Activated T-helper 1 cell treated with Interleukin-2 at 50 U/mL for 16 hours (primary cell): ENCODE measurements at regions not wholly inside any gene's neighbourhood (a gene's known extent, or its start where the extent isn't known, plus 50 kb on each side); places are given as distances from the start of the nearest gene placed in this dataset.
A peak's percentile ranks its signal among the peaks of the same experiment; 100 is the strongest.

Source experiments
- DNase-seq: peaks from one replicate; pipeline ENCODE4 v3.0.0-alpha.2; 2020; ENCODE audit warnings: low read depth

- DNase-seq = no peak
These were observed 97.8 kb downstream of the ZNF674 start for GRCh38 chrX:46447384-46447783.

- peak; percentile 72 for DNase-seq
These were observed 98.4 kb downstream of the ZNF674 start for GRCh38 chrX:46446727-46447378.

DNA sequence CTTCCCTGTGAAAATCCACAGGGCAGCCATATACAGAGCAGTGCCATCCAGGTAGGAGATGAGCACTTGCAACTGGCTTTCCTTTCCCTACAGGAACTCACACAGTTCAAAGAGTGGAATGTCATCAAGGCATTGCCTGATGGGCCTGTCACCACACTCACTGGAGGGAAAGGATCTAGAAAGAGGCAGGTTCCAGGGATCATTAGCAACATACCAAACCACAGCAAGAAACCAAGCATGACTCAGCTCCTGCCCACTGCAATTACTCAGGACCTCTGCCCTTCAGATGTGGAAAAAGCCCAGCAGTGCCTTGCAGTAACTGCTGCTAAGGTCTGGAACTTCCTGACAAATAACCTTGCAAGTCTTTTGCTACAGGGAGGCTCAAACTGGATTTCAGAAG lies 101.2 kb downstream of the ZNF674 start:
- DNase-seq = no peak

DNA sequence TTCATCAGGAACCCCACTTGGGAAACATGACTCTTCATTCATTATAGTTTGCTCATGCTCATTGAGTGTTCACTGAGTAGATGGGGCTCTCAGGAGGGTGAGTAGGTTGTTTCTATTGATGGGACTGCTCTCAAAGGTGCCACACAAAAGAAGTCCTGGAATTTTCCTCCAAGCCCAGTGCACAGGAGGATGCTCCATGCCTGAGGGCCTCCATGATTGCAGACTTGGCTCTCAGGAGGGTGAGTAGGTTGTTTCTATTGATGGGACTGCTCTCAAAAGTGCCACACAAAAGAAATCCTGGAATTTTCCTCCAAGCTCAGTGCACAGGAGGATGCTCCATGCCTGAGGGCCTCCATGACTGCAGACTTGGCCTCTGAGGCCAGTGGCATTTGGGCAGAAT lies 108.5 kb downstream of the ZNF674 start:
- DNase-seq = no peak

DNA sequence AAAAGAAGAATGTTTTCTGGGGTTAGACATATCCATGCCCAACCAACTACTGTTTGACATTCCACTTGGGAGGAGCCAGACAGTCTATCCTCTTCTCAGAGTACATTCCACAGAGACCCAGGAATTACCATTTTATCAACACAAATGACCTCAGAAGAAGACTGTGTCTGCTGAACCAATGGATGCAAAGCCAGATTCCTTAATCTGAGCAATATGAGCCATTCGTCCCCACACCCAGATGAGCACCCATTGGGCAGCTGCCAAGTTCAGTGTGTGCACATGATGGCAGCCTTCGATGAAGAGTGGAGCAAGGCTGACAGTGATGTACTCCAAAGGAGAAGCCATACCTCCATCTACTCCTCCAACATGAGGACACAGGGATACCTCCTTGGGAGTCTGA lies 111.3 kb downstream of the ZNF674 start:
- no peak for DNase-seq

GRCh38 chrX:46408553-46409407 lies 136.4 kb downstream of the ZNF674 start:
- DNase-seq = peak; percentile 20

GRCh38 chrX:46407753-46408130 lies 137.5 kb downstream of the ZNF674 start:
- DNase-seq = no peak

DNA sequence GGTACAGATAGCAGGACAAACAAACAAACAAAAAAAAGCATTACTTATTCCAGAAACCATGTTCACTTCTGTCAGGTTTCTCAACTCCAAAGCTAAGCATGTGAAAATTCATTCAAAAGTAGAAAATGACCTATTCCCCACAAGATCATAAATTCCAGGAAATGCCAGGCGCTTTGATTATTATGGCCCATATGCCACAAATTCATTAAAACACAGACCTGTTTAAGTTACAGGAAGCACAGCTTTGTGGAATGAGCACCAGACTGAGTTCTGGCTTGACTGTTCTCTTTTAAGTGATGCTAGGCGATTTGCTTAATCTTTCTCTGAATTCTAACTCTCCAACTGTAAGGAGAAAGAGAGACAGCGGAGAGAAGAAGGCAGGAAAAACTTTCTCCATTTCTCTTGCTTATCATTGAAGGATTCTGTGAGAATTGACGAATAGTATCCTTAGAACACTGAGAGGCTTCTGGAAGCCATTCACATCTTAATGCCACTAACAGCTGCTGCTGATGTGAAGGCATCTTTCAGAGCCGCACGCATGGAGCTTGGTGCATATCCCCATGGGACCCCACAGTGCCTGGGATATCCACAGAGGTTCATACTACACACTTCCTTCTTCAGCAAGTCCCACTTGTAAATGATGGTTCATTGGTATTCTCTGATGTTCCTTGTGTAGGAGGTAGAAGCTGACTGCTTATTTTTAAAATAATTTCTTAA lies 138.0 kb downstream of the ZNF674 start:
- DNase-seq = no peak

DNA sequence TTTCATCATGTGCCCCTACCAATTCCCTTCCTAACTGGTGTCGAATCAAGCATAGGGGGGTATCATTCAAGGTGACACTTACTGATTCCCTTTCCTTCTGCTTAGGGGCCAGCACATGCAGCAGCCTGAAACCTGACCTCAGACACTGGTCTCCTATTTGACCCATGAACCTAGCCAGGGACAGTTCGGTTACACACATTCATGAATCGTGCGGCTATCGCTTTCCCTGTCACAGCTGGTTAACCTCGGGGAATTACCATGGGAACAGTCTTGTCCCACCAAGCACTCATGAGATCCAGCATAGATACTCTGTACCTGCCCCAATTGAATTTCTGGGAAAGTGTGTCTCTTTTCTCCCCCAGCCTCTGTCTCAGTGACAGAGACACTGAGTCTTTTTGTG lies 140.4 kb downstream of the ZNF674 start:
- no peak for DNase-seq

- DNase-seq = no peak
These were observed 144.4 kb downstream of the ZNF674 start for GRCh38 chrX:46400530-46401443.

- DNase-seq = no peak
These were observed 146.3 kb downstream of the ZNF674 start for GRCh38 chrX:46398874-46399273.

GRCh38 chrX:46398126-46398525 lies 147.1 kb downstream of the ZNF674 start:
- DNase-seq = no peak

- no peak for DNase-seq
These were observed 158.7 kb downstream of the ZNF674 start for GRCh38 chrX:46386511-46386910.

DNA sequence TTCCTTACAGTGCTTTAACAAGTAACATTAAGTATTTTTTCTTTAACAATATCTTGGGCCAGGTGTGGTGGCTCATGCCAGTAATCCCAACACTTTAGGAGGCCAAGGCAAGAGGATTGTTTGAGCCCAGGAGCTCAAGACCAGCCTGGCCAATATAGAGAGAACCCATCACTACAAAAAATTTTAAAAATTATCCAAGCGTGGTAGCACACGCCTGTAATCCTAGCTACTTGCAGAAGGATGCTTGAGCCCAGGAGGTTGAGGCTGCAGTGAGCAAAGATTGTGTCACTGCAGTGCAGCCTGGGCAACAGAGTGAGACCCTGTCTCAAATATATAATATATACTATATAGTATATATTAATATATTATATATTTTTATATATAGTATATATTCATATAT lies 162.2 kb downstream of the ZNF674 start:
- DNase-seq = no peak

- DNase-seq = no peak
These were observed 162.6 kb downstream of the ZNF674 start for GRCh38 chrX:46382595-46382994.

- no peak for DNase-seq
These were observed 163.6 kb downstream of the ZNF674 start for GRCh38 chrX:46381630-46382029.

DNA sequence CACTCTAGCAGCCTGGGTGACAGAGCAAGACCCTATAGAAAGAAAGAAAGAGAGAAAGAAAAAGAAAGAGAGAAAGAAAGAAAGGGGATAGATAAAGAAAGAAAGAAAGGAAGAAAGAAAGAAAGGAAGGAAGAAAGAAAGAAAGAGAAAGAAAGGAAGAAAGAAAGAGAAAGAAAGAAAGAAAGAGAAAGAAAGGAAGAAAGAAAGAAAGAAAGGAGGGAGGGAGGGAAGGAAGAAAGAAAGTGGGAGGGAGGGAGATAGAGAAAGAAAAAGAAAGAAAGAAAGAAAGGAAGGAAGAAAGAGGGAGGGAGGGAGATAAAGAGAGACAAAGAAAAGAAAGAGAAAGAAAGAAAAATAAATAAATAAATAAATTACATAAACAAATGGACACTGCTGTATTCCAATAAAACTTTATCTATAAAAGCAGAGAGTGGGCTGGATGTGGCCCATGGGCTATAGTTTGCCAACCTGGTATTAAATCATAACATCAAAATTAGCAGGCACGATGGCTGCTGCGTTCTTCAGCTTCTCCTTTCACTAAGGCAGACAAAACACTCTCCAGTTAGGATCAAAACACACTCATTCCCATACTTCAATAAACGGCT lies 165.0 kb downstream of the ZNF674 start:
- no peak for DNase-seq

- no peak for DNase-seq
These were observed 168.9 kb downstream of the ZNF674 start for GRCh38 chrX:46376246-46376885.

DNA sequence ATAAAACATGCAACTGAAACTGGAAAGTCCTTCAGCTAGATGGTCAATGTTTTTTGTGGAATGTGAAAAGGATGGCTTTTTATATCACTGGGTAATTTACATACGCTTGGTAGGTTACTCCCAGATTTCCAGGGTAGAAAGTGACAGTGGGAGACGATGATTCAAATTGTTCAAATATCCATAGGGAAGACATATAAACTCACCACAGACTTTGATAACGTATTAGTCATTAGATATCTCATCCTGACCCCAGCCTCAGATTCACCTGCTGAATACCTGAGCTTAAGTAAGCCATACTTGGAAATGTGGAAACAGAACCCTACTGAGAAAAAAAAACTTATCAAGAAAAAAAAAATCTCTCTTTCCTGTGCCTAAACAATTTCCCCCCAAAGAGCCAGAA lies 169.4 kb downstream of the ZNF674 start:
- no peak for DNase-seq

DNA sequence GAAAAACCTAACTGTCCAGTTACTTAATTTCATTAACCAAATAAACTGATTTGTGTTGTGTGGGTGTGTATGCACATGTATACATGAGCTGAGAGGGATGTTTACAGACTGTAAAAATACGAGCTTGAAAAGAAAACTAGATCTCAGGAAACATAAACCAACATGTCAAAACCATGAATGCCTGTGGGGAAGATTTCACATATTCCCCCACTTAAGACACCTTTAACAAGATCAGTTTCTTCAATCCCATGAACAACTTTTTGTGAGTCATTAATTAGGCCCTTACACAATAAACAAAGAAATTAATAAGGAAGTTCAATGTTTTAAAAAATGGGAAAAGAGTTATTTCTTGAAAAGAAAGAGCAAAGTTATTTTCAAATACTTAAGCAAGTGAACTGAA lies 170.8 kb downstream of the ZNF674 start:
- no peak for DNase-seq

- DNase-seq = no peak
These were observed 177.7 kb downstream of the ZNF674 start for GRCh38 chrX:46367491-46367890.
